Uterus (tissue), 3 donors: ENCODE measurements at regions not wholly inside any gene's neighbourhood (a gene's known extent, or its start where the extent isn't known, plus 50 kb on each side); places are given as distances from the start of the nearest gene placed in this dataset.

Source experiments
- DNase-seq, 2 donors: peaks; one replicate each; pipeline ENCODE4 v3.0.0-alpha.2; 2019 to 2020
- H3K27ac ChIP-seq, 2 donors: fragments of 200-600 bp; sonication (generic); 1 replicate in 1 of 2; 2 replicates in 1 of 2; pipeline ENCODE4 v1.5.1; 2016 to 2018
- H3K27me3 ChIP-seq, 2 donors: fragments of 200-600 bp; sonication (generic); one replicate each; pipeline ENCODE4 v1.5.1; 2018 to 2019; ENCODE audit warnings: control low read depth in 1 of 2
- H3K36me3 ChIP-seq, 2 donors: fragments of 200-600 bp; sonication (generic); one replicate each; pipeline ENCODE4 v1.5.1; 2019; ENCODE audit warnings: control low read depth in 1 of 2
- H3K4me1 ChIP-seq, 2 donors: fragments of 200-600 bp; sonication (generic); one replicate each; pipeline ENCODE4 v1.5.1; 2018 to 2019; ENCODE audit warnings: control low read depth in 1 of 2
- H3K4me3 ChIP-seq, 2 donors: fragments of 200-600 bp; sonication (generic); 1 replicate in 1 of 2; 2 replicates in 1 of 2; pipeline ENCODE4 v1.5.1; 2018 to 2019; ENCODE audit warnings: mild to moderate bottlenecking in 1 of 2
- H3K9me3 ChIP-seq, 2 donors: fragments of 200-600 bp; sonication (generic); one replicate each; pipeline ENCODE4 v1.5.1; 2019; ENCODE audit warnings: control low read depth in 1 of 2
- POLR2A ChIP-seq, 2 donors: fragments of 450-650 bp; IDR thresholded peaks; one replicate each; pipeline ENCODE4 v1.6.1; 2016; ENCODE audit warnings: antibody characterized with exemption in 2 of 2, mild to moderate bottlenecking in 1 of 2, moderate library complexity in 1 of 2
- intact Hi-C: fragments of 100-400 bp; cut with DNase I; formaldehyde crosslinking; loops from one replicate; pipeline ENCODE4 v1.15.1; 2023; ENCODE audit warnings: low total_unique reads
- TF ChIP-seq, protein P1 (sequence below), 4 experiments: fragments of 200-600 bp in 2 of 4; fragments of 450-650 bp in 2 of 4; sonication (generic) in 2 of 4; IDR thresholded peaks; one replicate each; pipeline ENCODE4 v1.5.1; 2016 to 2019; ENCODE audit warnings: antibody characterized with exemption in 4 of 4, mild to moderate bottlenecking in 2 of 4, moderate library complexity in 1 of 4
- donor health status: DM: yes; HTN: yes; CAD: no.

DNA sequence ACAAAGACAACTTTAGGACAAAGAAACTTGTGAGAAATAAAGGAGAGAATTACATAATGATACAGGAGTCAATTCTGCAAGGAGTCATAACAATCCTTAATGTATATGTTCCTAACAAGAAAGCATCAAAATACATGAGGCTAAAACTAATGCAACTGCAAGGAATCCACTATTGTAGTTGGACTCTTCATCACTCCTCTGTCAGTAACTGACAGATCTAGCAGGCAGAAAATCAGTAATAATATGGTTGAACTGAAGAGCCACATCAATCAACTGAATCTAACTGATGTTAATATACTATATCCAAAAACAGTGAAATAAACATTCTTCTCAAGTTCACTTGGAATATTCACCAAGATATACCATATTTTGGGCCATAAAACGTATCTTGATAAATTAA is 1806.4 kb upstream of the CELF4 start:
- Histone ChIP-seq H3K27ac (no peak overlapping the region), H3K36me3 (no peaks in the 10 kb centered on the region), H3K4me1 (no peaks in the 10 kb centered on the region), H3K27me3 (no peaks in the 10 kb centered on the region), H3K4me3 (no peak overlapping the region), H3K9me3 (no peaks in the 10 kb centered on the region)
- no peak for DNase-seq
- intact Hi-C loops = no loop called here
- TF ChIP-seq POLR2A (IDR thresholded peaks at IDR 0.05) = no peak
- TF ChIP-seq, protein P1, sequence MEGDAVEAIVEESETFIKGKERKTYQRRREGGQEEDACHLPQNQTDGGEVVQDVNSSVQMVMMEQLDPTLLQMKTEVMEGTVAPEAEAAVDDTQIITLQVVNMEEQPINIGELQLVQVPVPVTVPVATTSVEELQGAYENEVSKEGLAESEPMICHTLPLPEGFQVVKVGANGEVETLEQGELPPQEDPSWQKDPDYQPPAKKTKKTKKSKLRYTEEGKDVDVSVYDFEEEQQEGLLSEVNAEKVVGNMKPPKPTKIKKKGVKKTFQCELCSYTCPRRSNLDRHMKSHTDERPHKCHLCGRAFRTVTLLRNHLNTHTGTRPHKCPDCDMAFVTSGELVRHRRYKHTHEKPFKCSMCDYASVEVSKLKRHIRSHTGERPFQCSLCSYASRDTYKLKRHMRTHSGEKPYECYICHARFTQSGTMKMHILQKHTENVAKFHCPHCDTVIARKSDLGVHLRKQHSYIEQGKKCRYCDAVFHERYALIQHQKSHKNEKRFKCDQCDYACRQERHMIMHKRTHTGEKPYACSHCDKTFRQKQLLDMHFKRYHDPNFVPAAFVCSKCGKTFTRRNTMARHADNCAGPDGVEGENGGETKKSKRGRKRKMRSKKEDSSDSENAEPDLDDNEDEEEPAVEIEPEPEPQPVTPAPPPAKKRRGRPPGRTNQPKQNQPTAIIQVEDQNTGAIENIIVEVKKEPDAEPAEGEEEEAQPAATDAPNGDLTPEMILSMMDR (IDR thresholded peaks at IDR 0.05) = no peak

DNA sequence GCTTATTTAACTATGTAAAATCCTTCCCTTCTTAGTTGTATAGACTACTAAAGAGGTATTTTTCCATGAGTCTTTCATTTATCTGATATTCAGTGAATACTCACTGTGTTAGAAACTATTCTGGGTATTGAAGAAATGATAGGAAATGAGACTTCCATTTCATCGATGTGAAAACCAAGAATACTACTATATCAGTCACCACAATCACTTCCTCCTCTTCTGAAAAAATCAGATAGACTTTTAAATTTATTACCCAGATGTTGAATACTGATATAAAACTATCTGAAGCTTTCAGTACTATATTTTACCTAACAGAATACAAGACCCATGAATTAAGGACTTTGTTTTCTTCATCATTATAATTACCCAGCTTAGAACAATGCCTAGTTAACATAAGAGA is 1801.1 kb upstream of the CELF4 start:
- Histone ChIP-seq H3K27ac (no peak overlapping the region), H3K9me3 (no peaks in the 10 kb centered on the region), H3K36me3 (no peaks in the 10 kb centered on the region), H3K27me3 (no peaks in the 10 kb centered on the region), H3K4me3 (no peak overlapping the region), H3K4me1 (no peaks in the 10 kb centered on the region)
- DNase-seq = no peak
- TF ChIP-seq POLR2A (IDR thresholded peaks at IDR 0.05) = no peak
- TF ChIP-seq, protein P1 (IDR thresholded peaks at IDR 0.05) = no peak
- intact Hi-C loops = no loop called here

DNA sequence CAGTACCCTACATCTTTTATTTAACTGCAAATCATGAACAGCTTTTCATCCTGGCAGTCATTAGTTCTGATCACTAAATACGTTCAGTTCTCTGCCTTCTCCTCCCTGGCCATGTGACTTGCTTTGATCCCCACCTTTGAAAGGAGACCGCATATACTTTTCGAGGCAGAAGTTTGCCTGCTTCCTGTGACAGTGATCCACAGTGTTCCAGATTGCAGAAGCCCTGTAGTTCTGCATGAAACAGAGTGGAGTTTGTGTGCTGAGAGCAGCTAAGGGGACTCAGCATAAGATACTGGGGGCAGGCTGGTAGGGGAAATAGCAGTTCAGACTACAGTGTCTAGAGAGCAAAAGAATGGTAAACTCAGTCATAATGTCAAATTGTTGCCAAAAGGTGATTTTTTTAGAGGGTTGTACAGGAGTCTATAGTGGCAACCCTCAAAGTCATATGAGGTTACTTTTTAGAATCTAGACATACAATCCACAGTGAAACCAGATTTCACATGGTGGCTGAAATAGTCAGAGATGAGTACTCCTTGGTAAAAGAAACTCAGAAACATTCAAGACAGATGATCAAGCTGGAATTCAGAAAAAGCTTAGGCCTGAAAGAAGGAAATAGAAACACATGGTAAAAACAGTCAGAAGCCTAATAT is 1800.4 kb upstream of the CELF4 start:
- Histone ChIP-seq H3K4me1 (no peaks in the 10 kb centered on the region), H3K36me3 (no peaks in the 10 kb centered on the region), H3K9me3 (no peaks in the 10 kb centered on the region), H3K27me3 (no peaks in the 10 kb centered on the region), H3K27ac (no peak overlapping the region), H3K4me3 (no peak overlapping the region)
- TF ChIP-seq POLR2A (IDR thresholded peaks at IDR 0.05) = no peak
- TF ChIP-seq, protein P1 (IDR thresholded peaks at IDR 0.05) = no peak
- no peak for DNase-seq
- intact Hi-C loops = no loop called here

DNA sequence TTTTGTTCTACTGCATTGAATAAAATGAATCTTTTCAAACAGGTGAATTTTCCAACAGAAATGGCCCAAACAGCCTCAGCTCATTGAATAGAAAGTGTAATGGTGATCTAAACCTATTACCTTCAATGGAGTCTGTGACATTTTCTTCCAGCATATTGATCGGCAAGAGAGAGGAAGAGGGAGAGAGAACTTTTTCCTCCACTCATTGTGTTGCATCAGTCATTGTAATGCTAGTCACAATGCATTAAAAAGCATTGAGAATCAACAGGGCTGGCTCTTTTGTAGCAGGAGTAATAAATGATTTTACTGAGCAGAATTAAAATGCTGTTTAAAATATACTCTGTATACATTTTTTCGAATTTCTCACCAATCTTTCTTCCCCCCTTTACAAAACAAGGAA is 1794.5 kb upstream of the CELF4 start:
- Histone ChIP-seq H3K36me3 (no peaks in the 10 kb centered on the region), H3K4me3 (no peak overlapping the region), H3K27ac (no peak overlapping the region), H3K9me3 (no peaks in the 10 kb centered on the region), H3K27me3 (no peaks in the 10 kb centered on the region), H3K4me1 (no peaks in the 10 kb centered on the region)
- intact Hi-C loops = no loop called here
- no peak for DNase-seq
- TF ChIP-seq, protein P1 (IDR thresholded peaks at IDR 0.05) = no peak
- TF ChIP-seq POLR2A (IDR thresholded peaks at IDR 0.05) = no peak

DNA sequence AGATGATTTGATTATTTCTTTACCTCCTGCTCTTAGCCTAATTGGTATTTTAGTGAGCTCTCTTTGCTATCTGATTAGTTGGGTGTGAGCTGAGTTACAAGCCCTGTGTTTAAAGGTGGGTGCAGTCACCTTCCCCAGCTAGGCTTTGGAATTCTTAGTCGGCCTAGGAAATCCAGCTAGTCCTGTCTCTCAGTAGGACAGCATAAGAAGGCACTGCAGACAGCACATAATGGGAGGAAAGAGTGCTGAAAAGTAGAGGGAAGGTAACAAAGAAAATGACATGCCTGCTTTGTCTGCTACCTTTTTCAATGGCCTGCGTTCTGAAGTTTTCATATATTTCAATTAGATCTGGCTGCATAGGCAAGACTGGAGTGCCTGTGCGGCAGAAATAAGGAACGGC is 1794.0 kb upstream of the CELF4 start:
- no peak overlapping the region for H3K27ac ChIP-seq
- TF ChIP-seq, protein P1 (IDR thresholded peaks at IDR 0.05) = no peak
- TF ChIP-seq POLR2A (IDR thresholded peaks at IDR 0.05) = no peak
- intact Hi-C loops = no loop called here
- no peaks in the 10 kb centered on the region for H3K36me3 ChIP-seq
- no peak overlapping the region for H3K4me3 ChIP-seq
- no peaks in the 10 kb centered on the region for H3K4me1 ChIP-seq
- DNase-seq = no peak
- no peaks in the 10 kb centered on the region for H3K27me3 ChIP-seq
- H3K9me3 ChIP-seq = no peaks in the 10 kb centered on the region
